Neural cell (in vitro differentiated cells): ENCODE measurements at regions not wholly inside any gene's neighbourhood (a gene's known extent, or its start where the extent isn't known, plus 50 kb on each side); places are given as distances from the start of the nearest gene placed in this dataset.

Source experiments
- H2AFZ ChIP-seq: fragments of 200-600, 300-800 bp; sonication (generic), shearing (Covaris generic); 2 replicates; pipeline ENCODE4 v1.6.0; 2014; ENCODE audit warnings: low read depth, mild to moderate bottlenecking, antibody characterized with exemption, low read length, moderate library complexity
- H3F3A ChIP-seq: fragments of 200-600 bp; shearing (Covaris generic); 2 replicates; pipeline ENCODE4 v1.6.1; 2016; ENCODE audit warnings: mild to moderate bottlenecking, moderate library complexity, mixed read lengths, antibody characterized with exemption, low read length; ENCODE audit not compliant: insufficient read depth, poor library complexity, severe bottlenecking
- H3K27ac ChIP-seq: fragments of 200-600, 300-800 bp; sonication (generic), shearing (Covaris generic); 2 replicates; pipeline ENCODE4 v1.5.1; 2014; ENCODE audit warnings: mild to moderate bottlenecking, low read length, moderate library complexity
- H3K27me3 ChIP-seq: fragments of 300-800, 200-600 bp; sonication (generic), shearing (Covaris generic); 2 replicates; pipeline ENCODE4 v1.6.0; 2014; ENCODE audit warnings: mild to moderate bottlenecking, low read depth, low read length, moderate library complexity; ENCODE audit not compliant: insufficient read depth
- H3K36me3 ChIP-seq: fragments of 300-800, 200-600 bp; sonication (generic), shearing (Covaris generic); 2 replicates; pipeline ENCODE4 v1.5.1; 2014; ENCODE audit warnings: mild to moderate bottlenecking, antibody characterized with exemption, low read length, moderate library complexity; ENCODE audit not compliant: insufficient read depth
- H3K4me2 ChIP-seq: fragments of 300-800, 200-600 bp; sonication (generic), shearing (Covaris generic); 2 replicates; pipeline ENCODE4 v1.6.0; 2014; ENCODE audit warnings: mild to moderate bottlenecking, low read length
- H3K4me3 ChIP-seq: fragments of 300-800, 200-600 bp; sonication (generic), shearing (Covaris generic); 2 replicates; pipeline ENCODE4 v1.5.1; 2014; ENCODE audit warnings: mild to moderate bottlenecking, low read length, moderate library complexity
- H3K79me2 ChIP-seq: fragments of 200-600 bp; shearing (Covaris generic); replicated peaks from 2 replicates; pipeline ENCODE4 v1.6.0; 2014; ENCODE audit warnings: mild to moderate bottlenecking, low read length, moderate library complexity; ENCODE audit not compliant: insufficient read depth
- H3K9ac ChIP-seq: fragments of 300-800, 200-600 bp; sonication (generic), shearing (Covaris generic); 2 replicates; pipeline ENCODE4 v1.6.1; 2016; ENCODE audit warnings: mild to moderate bottlenecking, low read length, mixed read lengths
- H3K9me2 ChIP-seq: fragments of 200-600 bp; shearing (Covaris generic); 2 replicates; pipeline ENCODE4 v1.6.1; 2016; ENCODE audit warnings: mild to moderate bottlenecking, low read length, mixed read lengths; ENCODE audit not compliant: insufficient read depth
- H3K9me3 ChIP-seq: fragments of 200-600, 300-800 bp; sonication (generic), shearing (Covaris generic); 2 replicates; pipeline ENCODE4 v1.6.1; 2016; ENCODE audit warnings: mild to moderate bottlenecking, mixed run types, low read length, moderate library complexity, mixed read lengths
- H4K20me1 ChIP-seq: fragments of 200-600 bp; shearing (Covaris generic); 2 replicates; pipeline ENCODE4 v1.6.1; 2016; ENCODE audit warnings: mild to moderate bottlenecking, mixed run types; ENCODE audit not compliant: insufficient read depth
- EP300 ChIP-seq: fragments of 450-650 bp; conservative IDR thresholded peaks from 2 replicates; pipeline ENCODE4 v1.6.1; 2014; ENCODE audit warnings: antibody characterized with exemption, mild to moderate bottlenecking, moderate library complexity; ENCODE audit not compliant: poor library complexity, severe bottlenecking
- EZH2 ChIP-seq: fragments of 200-600, 300-800 bp; shearing (Covaris generic), sonication (generic); IDR thresholded peaks from 2 replicates; pipeline ENCODE4 v1.6.1; 2014; ENCODE audit warnings: antibody characterized with exemption, low read length, borderline replicate concordance, mild to moderate bottlenecking; ENCODE audit not compliant: insufficient read depth, poor library complexity, severe bottlenecking
- MXI1 ChIP-seq: fragments of 450-650 bp; conservative IDR thresholded peaks from 2 replicates; pipeline ENCODE4 v1.6.1; 2014; ENCODE audit warnings: antibody characterized with exemption, mild to moderate bottlenecking; ENCODE audit not compliant: poor library complexity, severe bottlenecking
- POLR2AphosphoS5 ChIP-seq: IDR thresholded peaks from 2 replicates; pipeline ENCODE4 v1.6.1; 2012
- RAD21 ChIP-seq: fragments of 450-650 bp; conservative IDR thresholded peaks from 2 replicates; pipeline ENCODE4 v1.6.1; 2014; ENCODE audit warnings: antibody characterized with exemption, mild to moderate bottlenecking, moderate library complexity
- REST ChIP-seq: IDR thresholded peaks from 2 replicates; pipeline ENCODE4 v1.6.1; 2012; ENCODE audit warnings: borderline replicate concordance
- SMC3 ChIP-seq: fragments of 450-650 bp; conservative IDR thresholded peaks from 2 replicates; pipeline ENCODE4 v1.6.1; 2014; ENCODE audit warnings: antibody characterized with exemption, mild to moderate bottlenecking, moderate library complexity; ENCODE audit not compliant: poor library complexity

GRCh38 chr2:3079959-3080948 lies 297.4 kb downstream of the EIPR1 start:
- Histone ChIP-seq H3K9ac (no peak overlapping the region), H3K9me2 (no peaks in the 10 kb centered on the region), H2AFZ (no peak overlapping the region), H3K27me3 (no peaks in the 10 kb centered on the region), H3K4me2 (no peak overlapping the region), H4K20me1 (no peaks in the 10 kb centered on the region), H3K27ac (no peak overlapping the region), H3K9me3 (no peaks in the 10 kb centered on the region), H3K36me3 (no peaks in the 10 kb centered on the region), H3K4me3 (no peak overlapping the region), H3K79me2 (no peaks in the 10 kb centered on the region), H3F3A (no peaks in the 10 kb centered on the region)
- TF ChIP-seq REST (no peak), SMC3 (no peak), EP300 (no peak)

DNA sequence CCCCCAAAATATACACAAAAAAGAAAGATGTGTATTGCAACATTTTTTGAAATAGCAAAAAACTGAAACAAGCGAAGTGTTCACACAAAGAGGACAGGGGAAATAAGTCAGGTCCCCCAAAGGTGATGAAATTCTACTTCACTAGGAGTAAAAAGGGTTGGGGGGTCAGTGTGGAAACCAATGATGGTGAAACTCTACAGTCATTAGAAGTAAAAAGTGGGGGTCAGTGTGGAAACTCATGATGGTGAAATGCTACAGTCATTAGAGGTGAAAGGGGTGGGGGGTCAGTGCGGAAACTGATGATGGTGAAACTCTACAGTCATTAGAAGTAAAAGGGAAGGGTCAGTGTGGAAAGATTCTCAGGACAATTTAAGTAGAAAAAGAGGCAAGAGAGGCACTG lies 298.2 kb downstream of the EIPR1 start:
- Histone ChIP-seq H3K79me2 (no peaks in the 10 kb centered on the region), H3K4me2 (no peak overlapping the region), H3F3A (no peaks in the 10 kb centered on the region), H3K4me3 (no peak overlapping the region), H3K27me3 (no peaks in the 10 kb centered on the region), H3K36me3 (no peaks in the 10 kb centered on the region), H3K27ac (no peak overlapping the region), H4K20me1 (no peaks in the 10 kb centered on the region), H3K9me2 (no peaks in the 10 kb centered on the region), H3K9me3 (no peaks in the 10 kb centered on the region), H3K9ac (no peak overlapping the region), H2AFZ (no peak overlapping the region)
- TF ChIP-seq SMC3 (no peak), RAD21 (no peak), EZH2 (no peak), POLR2AphosphoS5 (no peak), REST (no peak), EP300 (no peak), MXI1 (no peak)
